ENCODE measurements at regions not wholly inside any gene's neighbourhood (a gene's known extent, or its start where the extent isn't known, plus 50 kb on each side); places are given as distances from the start of the nearest gene placed in this dataset.

- TF ChIP-seq POLR2A (IDR thresholded peaks at IDR 0.05) (no peak), CTCF (IDR thresholded peaks at IDR 0.05) (no peak)
Measured at GRCh38 chr14:22422238-22422637, 166.8 kb downstream of the DAD1 start.

Data from adrenal gland (tissue), 5 donors.